NCI-H226 (cell line): ENCODE measurements at regions not wholly inside any gene's neighbourhood (a gene's known extent, or its start where the extent isn't known, plus 50 kb on each side); places are given as distances from the start of the nearest gene placed in this dataset.
A peak's percentile ranks its signal among the peaks of the same experiment; 100 is the strongest.
"Not testable (repeated sequence)": the region's sequence is repeated elsewhere in the genome, so short reads cannot be mapped to it uniquely, and the experiment has no call there.

Source experiments
- DNase-seq: peaks from one replicate; pipeline ENCODE4 v3.0.0-alpha.2; 2015

GRCh38 chr6:81900616-81901015 is 148.1 kb upstream of the TENT5A start:
- DNase-seq, result no peak

GRCh38 chr6:81897793-81898192 is 145.3 kb upstream of the TENT5A start:
- no peak for DNase-seq

- DNase-seq, result no peak
Observed at GRCh38 chr6:81896525-81897503, 144.3 kb upstream of the TENT5A start.

- DNase-seq, result peak; percentile 55
Observed at GRCh38 chr6:81895511-81896185, 143.2 kb upstream of the TENT5A start.

GRCh38 chr6:81894788-81895271 is 142.3 kb upstream of the TENT5A start:
- no peak for DNase-seq

GRCh38 chr6:81894306-81894705 is 141.8 kb upstream of the TENT5A start:
- peak; percentile 47 for DNase-seq

GRCh38 chr6:81892891-81893290 is 140.4 kb upstream of the TENT5A start:
- no peak for DNase-seq

- DNase-seq, result no peak
Observed at GRCh38 chr6:81891874-81892273, 139.4 kb upstream of the TENT5A start.

- DNase-seq, result peak; percentile 70
Observed at GRCh38 chr6:81890846-81891245, 138.4 kb upstream of the TENT5A start.

GRCh38 chr6:81889377-81890053 is 137.0 kb upstream of the TENT5A start:
- no peak for DNase-seq

- not testable (repeated sequence) for DNase-seq
Observed at GRCh38 chr6:81886909-81887308, 134.4 kb upstream of the TENT5A start.

- no peak for DNase-seq
Observed at GRCh38 chr6:81886157-81886556, 133.7 kb upstream of the TENT5A start.

- DNase-seq, result no peak
Observed at GRCh38 chr6:81881660-81882059, 129.2 kb upstream of the TENT5A start.

- no peak for DNase-seq
Observed at GRCh38 chr6:81878479-81878878, 126.0 kb upstream of the TENT5A start.

- DNase-seq, result peak; percentile 71
Observed at GRCh38 chr6:81876971-81877370, 124.5 kb upstream of the TENT5A start.

GRCh38 chr6:81875782-81876293 is 123.4 kb upstream of the TENT5A start:
- DNase-seq, result peak; percentile 42

- not testable (repeated sequence) for DNase-seq
Observed at GRCh38 chr6:81869749-81870508, 117.4 kb upstream of the TENT5A start.

GRCh38 chr6:81865712-81866111 is 113.2 kb upstream of the TENT5A start:
- peak; percentile 24 for DNase-seq

GRCh38 chr6:81864124-81864523 is 111.6 kb upstream of the TENT5A start:
- no peak for DNase-seq

- DNase-seq, result no peak
Observed at GRCh38 chr6:81863123-81863522, 110.6 kb upstream of the TENT5A start.

- DNase-seq, result no peak
Observed at GRCh38 chr6:81861281-81861680, 108.8 kb upstream of the TENT5A start.

GRCh38 chr6:81859884-81860283 is 107.4 kb upstream of the TENT5A start:
- no peak for DNase-seq
